ENCODE measurements at regions not wholly inside any gene's neighbourhood (a gene's known extent, or its start where the extent isn't known, plus 50 kb on each side); places are given as distances from the start of the nearest gene placed in this dataset.
"Not testable (repeated sequence)": the region's sequence is repeated elsewhere in the genome, so short reads cannot be mapped to it uniquely, and the experiment has no call there.

- no TSS peak for BruUV-seq (replicated peaks)
- H3K27me3 ChIP-seq (ENCODE audit: control insufficient read depth in 1 of 2, insufficient read depth in 2 of 2, low read length in 2 of 2): peaks cover 0 to 9% of the 10 kb centered on the region in 2 experiments; a peak in 1 of 5 replicates
- no peaks in the 10 kb centered on the region for H3K79me2 ChIP-seq (ENCODE audit: insufficient read depth, low read length)
- in situ Hi-C loops (cut with HindIII; ENCODE audit: extremely low pct_ligation_motif_present, low pct_unique_long_range_greater_than_20kb) (no loop called here), intact Hi-C loops (cut with micrococcal nuclease; ENCODE audit: unreplicated experiment) (no loop called here)
- POLR2A ChIA-PET: no interaction called here
- no peaks in the 10 kb centered on the region for H3K9me3 ChIP-seq (ENCODE audit: low read length)
- no peak overlapping the region for H3K4me2 ChIP-seq (ENCODE audit: low read depth, low read length)
- CTCF ChIA-PET (ENCODE audit: low intra/inter-chr PET ratio, low total read pairs): no interaction called here
- no peaks in the 10 kb centered on the region for H3K4me1 ChIP-seq (ENCODE audit: insufficient read depth, low read length)
- H3K4me3 ChIP-seq (replicated peaks in 1 of 3; ENCODE audit: insufficient read depth in 1 of 3, low read depth in 2 of 3, low read length in 3 of 3): no peak overlapping the region
- TF ChIP-seq HMGA1 (CRISPR knock-in tag; conservative IDR thresholded peaks at IDR 0.05) (no peak), JARID2 (CRISPR knock-in tag; IDR thresholded peaks at IDR 0.05; ENCODE audit: insufficient replicate concordance) (no peak)
- no peak overlapping the region for H3K27ac ChIP-seq (ENCODE audit: extremely low read length, insufficient read depth, low read length)
- no peak overlapping the region for H2AFZ ChIP-seq (ENCODE audit: low read length)
- no peaks in the 10 kb centered on the region for H4K20me1 ChIP-seq (ENCODE audit: insufficient read depth, low read length)
- WGBS (ENCODE audit: low lambda C conversion rate): 7% methylated on average over 4 of the region's 5 CpGs
- no peak overlapping the region for H3K9ac ChIP-seq (ENCODE audit: insufficient read depth, low read depth, low read length)
- H3K36me3 ChIP-seq (replicated peaks in 1 of 2; ENCODE audit: control insufficient read depth in 1 of 2, insufficient read depth in 2 of 2, low read length in 2 of 2): no peaks in the 10 kb centered on the region
- FAIRE-seq: no peak
- ATAC-seq: no peak
- no peak for DNase-seq (ENCODE audit: low spot score)
These were observed 102.0 kb upstream of the BNIP2 start for GRCh38 chr15:59791079-59791478.

GRCh38 chr15:59786466-59786865 lies 97.3 kb upstream of the BNIP2 start:
- FAIRE-seq; H3K79me2 ChIP-seq (ENCODE audit: insufficient read depth, low read length); H3K4me3 ChIP-seq (replicated peaks in 1 of 3; ENCODE audit: insufficient read depth in 1 of 3, low read depth in 2 of 3, low read length in 3 of 3); in situ Hi-C loops (cut with HindIII; ENCODE audit: extremely low pct_ligation_motif_present, low pct_unique_long_range_greater_than_20kb); CTCF ChIA-PET (ENCODE audit: low intra/inter-chr PET ratio, low total read pairs); H3K9ac ChIP-seq (ENCODE audit: insufficient read depth, low read depth, low read length); H2AFZ ChIP-seq (ENCODE audit: low read length); BruUV-seq (replicated peaks); H3K27me3 ChIP-seq (ENCODE audit: control insufficient read depth in 1 of 2, insufficient read depth in 2 of 2, low read length in 2 of 2); ATAC-seq; DNase-seq (ENCODE audit: low spot score); H4K20me1 ChIP-seq (ENCODE audit: insufficient read depth, low read length); H3K4me2 ChIP-seq (ENCODE audit: low read depth, low read length); H3K9me3 ChIP-seq (ENCODE audit: low read length); H3K27ac ChIP-seq (ENCODE audit: extremely low read length, insufficient read depth, low read length); H3K36me3 ChIP-seq (replicated peaks in 1 of 2; ENCODE audit: control insufficient read depth in 1 of 2, insufficient read depth in 2 of 2, low read length in 2 of 2); intact Hi-C loops (cut with micrococcal nuclease; ENCODE audit: unreplicated experiment); POLR2A ChIA-PET: not testable (repeated sequence)
- peaks cover 23% of the 10 kb centered on the region for H3K4me1 ChIP-seq (ENCODE audit: insufficient read depth, low read length)
- WGBS (ENCODE audit: low lambda C conversion rate): 84% methylated on average over 3 of the region's 3 CpGs

GRCh38 chr15:59785981-59786380 lies 96.9 kb upstream of the BNIP2 start:
- intact Hi-C loops (cut with micrococcal nuclease; ENCODE audit: unreplicated experiment); H3K9me3 ChIP-seq (ENCODE audit: low read length); H3K27me3 ChIP-seq (ENCODE audit: control insufficient read depth in 1 of 2, insufficient read depth in 2 of 2, low read length in 2 of 2); H3K4me2 ChIP-seq (ENCODE audit: low read depth, low read length); H3K79me2 ChIP-seq (ENCODE audit: insufficient read depth, low read length); in situ Hi-C loops (cut with HindIII; ENCODE audit: extremely low pct_ligation_motif_present, low pct_unique_long_range_greater_than_20kb); H3K9ac ChIP-seq (ENCODE audit: insufficient read depth, low read depth, low read length); H3K36me3 ChIP-seq (replicated peaks in 1 of 2; ENCODE audit: control insufficient read depth in 1 of 2, insufficient read depth in 2 of 2, low read length in 2 of 2); DNase-seq (ENCODE audit: low spot score); H3K4me3 ChIP-seq (replicated peaks in 1 of 3; ENCODE audit: insufficient read depth in 1 of 3, low read depth in 2 of 3, low read length in 3 of 3); ATAC-seq; CTCF ChIA-PET (ENCODE audit: low intra/inter-chr PET ratio, low total read pairs); BruUV-seq (replicated peaks); H2AFZ ChIP-seq (ENCODE audit: low read length); FAIRE-seq; H3K27ac ChIP-seq (ENCODE audit: extremely low read length, insufficient read depth, low read length); POLR2A ChIA-PET; H4K20me1 ChIP-seq (ENCODE audit: insufficient read depth, low read length): not testable (repeated sequence)
- H3K4me1 ChIP-seq (ENCODE audit: insufficient read depth, low read length): peaks cover 23% of the 10 kb centered on the region
- WGBS (ENCODE audit: low lambda C conversion rate): 13% methylated on average over 1 of the region's 1 CpG
